A673 (cell line): ENCODE measurements at regions not wholly inside any gene's neighbourhood (a gene's known extent, or its start where the extent isn't known, plus 50 kb on each side); places are given as distances from the start of the nearest gene placed in this dataset.

Experiments
- EZH2 ChIP-seq: fragments of 200-600 bp; sonication (generic); IDR thresholded peaks from 2 replicates; pipeline ENCODE4 v1.6.1; 2017; ENCODE audit warnings: borderline replicate concordance, low read depth, mild to moderate bottlenecking, mixed read lengths, antibody characterized with exemption, low read length; ENCODE audit not compliant: poor library complexity, severe bottlenecking
- TF ChIP-seq, protein P1 (sequence below): fragments of 300-800, 200-600 bp; sonication (generic); conservative IDR thresholded peaks from 2 replicates; pipeline ENCODE4 v1.5.1; 2017; ENCODE audit warnings: low read depth, mild to moderate bottlenecking, antibody characterized with exemption, low read length, moderate library complexity, mixed read lengths

DNA sequence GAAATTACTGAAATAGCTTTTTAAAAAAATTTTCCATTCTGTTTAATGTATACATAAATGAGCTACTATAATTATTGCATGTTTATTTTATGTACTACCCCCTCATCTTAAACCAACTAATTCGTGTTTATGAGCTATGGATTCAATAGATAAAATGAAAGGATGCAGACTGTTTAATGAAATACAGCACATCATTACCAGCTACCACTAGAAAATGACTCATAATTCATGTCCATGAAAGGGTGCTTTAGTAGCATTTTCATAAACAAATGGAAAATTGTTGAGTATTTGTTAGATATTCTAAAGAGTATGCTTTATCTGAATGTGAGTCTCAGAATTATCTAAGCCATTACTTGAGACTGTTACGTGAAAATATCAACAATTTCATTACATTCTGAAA, 1590.1 kb downstream of the HACE1 start:
- TF ChIP-seq, protein P1, sequence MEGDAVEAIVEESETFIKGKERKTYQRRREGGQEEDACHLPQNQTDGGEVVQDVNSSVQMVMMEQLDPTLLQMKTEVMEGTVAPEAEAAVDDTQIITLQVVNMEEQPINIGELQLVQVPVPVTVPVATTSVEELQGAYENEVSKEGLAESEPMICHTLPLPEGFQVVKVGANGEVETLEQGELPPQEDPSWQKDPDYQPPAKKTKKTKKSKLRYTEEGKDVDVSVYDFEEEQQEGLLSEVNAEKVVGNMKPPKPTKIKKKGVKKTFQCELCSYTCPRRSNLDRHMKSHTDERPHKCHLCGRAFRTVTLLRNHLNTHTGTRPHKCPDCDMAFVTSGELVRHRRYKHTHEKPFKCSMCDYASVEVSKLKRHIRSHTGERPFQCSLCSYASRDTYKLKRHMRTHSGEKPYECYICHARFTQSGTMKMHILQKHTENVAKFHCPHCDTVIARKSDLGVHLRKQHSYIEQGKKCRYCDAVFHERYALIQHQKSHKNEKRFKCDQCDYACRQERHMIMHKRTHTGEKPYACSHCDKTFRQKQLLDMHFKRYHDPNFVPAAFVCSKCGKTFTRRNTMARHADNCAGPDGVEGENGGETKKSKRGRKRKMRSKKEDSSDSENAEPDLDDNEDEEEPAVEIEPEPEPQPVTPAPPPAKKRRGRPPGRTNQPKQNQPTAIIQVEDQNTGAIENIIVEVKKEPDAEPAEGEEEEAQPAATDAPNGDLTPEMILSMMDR = no peak
- TF ChIP-seq EZH2 = no peak
